ENCODE measurements at regions not wholly inside any gene's neighbourhood (a gene's known extent, or its start where the extent isn't known, plus 50 kb on each side); places are given as distances from the start of the nearest gene placed in this dataset.
"Not testable (repeated sequence)": the region's sequence is repeated elsewhere in the genome, so short reads cannot be mapped to it uniquely, and the experiment has no call there.

- no peak for DNase-seq
- in situ Hi-C loops (cut with MboI; ENCODE audit: low pct_unique_long_range_greater_than_20kb, low sequenced_read_pairs) = no loop called here
Observed at GRCh38 chr11:109040303-109040702, 375.4 kb downstream of the DDX10 start.

GRCh38 chr11:109041876-109042275 lies 377.0 kb downstream of the DDX10 start:
- in situ Hi-C loops (cut with MboI; ENCODE audit: low pct_unique_long_range_greater_than_20kb, low sequenced_read_pairs) = no loop called here
- DNase-seq = no peak

GRCh38 chr11:109043315-109043714 lies 378.4 kb downstream of the DDX10 start:
- no peak for DNase-seq
- in situ Hi-C loops (cut with MboI; ENCODE audit: low pct_unique_long_range_greater_than_20kb, low sequenced_read_pairs) = no loop called here

DNA sequence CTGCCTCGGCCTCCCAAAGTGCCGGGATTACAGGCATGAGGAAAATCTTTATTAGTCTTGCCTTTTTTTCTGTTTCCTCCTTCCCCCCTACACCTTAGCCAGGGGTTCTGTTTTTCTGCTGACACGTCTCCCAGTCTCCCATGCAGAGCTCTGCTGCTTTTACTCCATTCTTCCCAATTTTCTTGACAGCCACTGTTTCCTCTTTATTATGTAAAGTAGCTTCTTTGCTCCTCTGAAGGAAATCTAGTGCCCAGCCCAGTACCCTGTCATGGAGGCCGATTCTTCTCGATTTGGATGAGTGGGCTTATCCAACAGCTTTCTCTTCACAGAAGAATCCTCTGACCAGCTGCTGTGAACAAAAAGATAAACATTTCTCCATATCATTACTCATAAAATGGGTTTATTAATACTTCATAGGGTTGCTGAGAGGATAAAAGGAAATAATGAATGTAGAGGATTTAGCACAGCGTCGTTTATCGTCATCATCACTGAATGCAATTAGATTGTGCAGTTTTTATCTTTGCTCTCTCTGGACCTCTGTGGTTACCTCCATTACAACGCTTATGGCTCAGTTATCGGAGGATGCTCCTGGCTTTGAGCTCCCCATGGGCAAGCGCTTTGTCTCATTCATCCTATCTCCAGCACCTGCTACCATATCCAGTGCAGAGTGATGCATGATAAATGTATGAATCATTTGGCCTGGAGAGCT lies 375.6 kb upstream of the C11orf87 start:
- no peak for DNase-seq
- in situ Hi-C loops (cut with MboI; ENCODE audit: low pct_unique_long_range_greater_than_20kb, low sequenced_read_pairs) = no loop called here

- no peak for DNase-seq
- in situ Hi-C loops (cut with MboI; ENCODE audit: low pct_unique_long_range_greater_than_20kb, low sequenced_read_pairs) = no loop called here
Observed at GRCh38 chr11:109048098-109048497, 373.9 kb upstream of the C11orf87 start.

GRCh38 chr11:109051200-109051599 lies 370.8 kb upstream of the C11orf87 start:
- in situ Hi-C loops (cut with MboI; ENCODE audit: low pct_unique_long_range_greater_than_20kb, low sequenced_read_pairs) = no loop called here
- DNase-seq = no peak

- in situ Hi-C loops (cut with MboI; ENCODE audit: low pct_unique_long_range_greater_than_20kb, low sequenced_read_pairs) = no loop called here
- DNase-seq = no peak
Observed at GRCh38 chr11:109059402-109059801, 362.6 kb upstream of the C11orf87 start.

DNA sequence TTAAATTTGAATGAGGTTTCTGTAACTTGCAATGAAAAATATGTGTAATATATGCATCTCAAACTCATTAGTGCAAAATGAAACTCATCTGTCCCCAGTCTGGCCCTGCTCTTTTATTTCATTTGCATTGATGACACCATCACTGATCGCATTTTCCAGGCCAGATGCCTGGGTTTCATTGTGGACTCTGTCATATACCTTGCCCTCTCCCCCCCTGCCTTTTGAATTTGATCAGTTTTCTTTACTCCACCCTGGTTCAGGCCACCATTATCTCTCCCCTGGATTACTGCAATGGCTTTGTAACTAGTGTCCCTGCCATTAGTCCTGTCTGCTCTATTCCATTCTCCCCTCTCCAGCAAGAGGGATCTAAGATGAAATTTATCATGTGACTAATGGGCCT lies 360.6 kb upstream of the C11orf87 start:
- no peak for DNase-seq
- in situ Hi-C loops (cut with MboI; ENCODE audit: low pct_unique_long_range_greater_than_20kb, low sequenced_read_pairs) = no loop called here

- in situ Hi-C loops (cut with MboI; ENCODE audit: low pct_unique_long_range_greater_than_20kb, low sequenced_read_pairs) = no loop called here
- no peak for DNase-seq
Observed at GRCh38 chr11:109062445-109062844, 359.5 kb upstream of the C11orf87 start.

- in situ Hi-C loops (cut with MboI; ENCODE audit: low pct_unique_long_range_greater_than_20kb, low sequenced_read_pairs) = no loop called here
- no peak for DNase-seq
Observed at GRCh38 chr11:109062871-109063270, 359.1 kb upstream of the C11orf87 start.

GRCh38 chr11:109064618-109065311 lies 357.2 kb upstream of the C11orf87 start:
- in situ Hi-C loops (cut with MboI; ENCODE audit: low pct_unique_long_range_greater_than_20kb, low sequenced_read_pairs) = not testable (repeated sequence)
- peak; percentile 47 for DNase-seq

GRCh38 chr11:109071262-109071661 lies 350.7 kb upstream of the C11orf87 start:
- in situ Hi-C loops (cut with MboI; ENCODE audit: low pct_unique_long_range_greater_than_20kb, low sequenced_read_pairs) = no loop called here
- DNase-seq = no peak

DNA sequence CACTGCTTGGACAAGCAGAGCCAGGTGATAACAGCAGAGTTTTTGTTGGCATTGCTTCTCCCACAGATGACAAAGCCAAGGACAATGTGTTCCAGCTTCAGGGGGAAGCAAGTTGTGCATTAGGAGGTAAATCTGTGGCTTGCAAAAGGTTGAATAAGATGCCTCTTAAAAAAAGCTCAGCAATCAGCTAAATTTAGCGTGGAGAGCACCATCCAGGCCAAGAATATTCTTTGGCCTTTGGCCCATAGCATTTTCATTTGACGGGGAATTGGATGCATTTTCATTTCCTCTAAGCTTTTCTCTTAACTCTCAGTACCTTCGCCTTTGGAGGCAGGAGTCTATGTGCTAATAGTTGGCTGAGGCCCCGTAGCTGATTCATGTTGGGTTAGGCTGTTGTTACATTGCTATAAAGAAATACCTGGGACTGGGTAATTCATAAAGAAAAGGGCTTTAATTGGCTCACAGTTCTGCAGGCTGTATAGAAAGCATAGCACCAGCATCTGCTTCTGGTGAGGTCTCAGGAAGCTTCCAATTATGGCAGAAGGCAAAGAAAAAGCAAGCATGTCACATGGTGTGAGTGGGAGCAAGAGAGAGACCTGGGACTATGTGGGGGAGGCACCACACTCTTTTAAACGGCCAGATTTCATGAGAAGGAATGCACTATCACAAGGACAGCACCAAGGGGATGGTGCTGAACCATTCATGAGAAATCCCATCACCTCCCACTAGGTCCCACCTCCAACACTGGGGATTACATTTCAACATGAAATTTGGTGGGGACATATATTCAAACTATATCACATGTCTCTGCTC lies 350.1 kb upstream of the C11orf87 start:
- no peak for DNase-seq

DNA sequence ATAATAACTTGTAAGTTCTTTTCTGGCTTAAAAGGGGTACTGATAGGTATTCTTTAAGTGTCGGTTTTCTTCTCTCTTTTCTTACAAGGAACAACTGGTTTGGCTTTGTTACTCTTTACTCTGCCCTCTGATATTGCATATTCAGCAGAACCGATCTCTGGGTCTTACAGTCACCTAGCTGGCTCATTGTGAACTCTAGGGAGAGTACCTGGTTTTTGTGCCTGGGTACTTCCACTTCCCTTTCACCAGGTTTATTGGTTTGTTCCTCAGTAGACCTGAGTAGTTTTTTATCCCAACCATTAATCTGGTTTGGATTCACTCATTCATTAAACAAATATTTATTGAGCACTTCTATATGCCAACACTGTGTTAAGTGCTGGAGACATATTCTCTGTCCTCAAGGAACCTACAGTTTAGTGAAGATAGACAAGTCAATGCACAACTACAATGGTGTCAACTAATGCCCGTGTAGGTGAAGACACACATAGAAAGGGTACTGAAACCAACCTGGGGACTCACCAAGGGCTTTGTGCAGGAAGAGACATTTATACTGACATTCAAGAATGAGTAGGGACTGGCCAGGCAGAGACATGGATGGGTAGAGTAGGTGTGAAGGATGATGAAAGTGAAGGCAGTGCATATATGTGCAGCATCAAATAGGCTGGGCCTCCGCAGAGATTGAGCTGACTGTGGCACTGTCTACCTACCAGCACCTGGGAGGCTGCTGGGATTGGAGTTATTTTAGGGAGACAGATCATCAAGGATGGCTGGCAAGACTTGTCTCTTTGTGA lies 348.8 kb upstream of the C11orf87 start:
- in situ Hi-C loops (cut with MboI; ENCODE audit: low pct_unique_long_range_greater_than_20kb, low sequenced_read_pairs) = no loop called here
- DNase-seq = no peak

More for the DNA sequence above, 350.1 kb upstream of the C11orf87 start:
- in situ Hi-C loops (cut with MboI; ENCODE audit: low pct_unique_long_range_greater_than_20kb, low sequenced_read_pairs) = no loop called here

DNA sequence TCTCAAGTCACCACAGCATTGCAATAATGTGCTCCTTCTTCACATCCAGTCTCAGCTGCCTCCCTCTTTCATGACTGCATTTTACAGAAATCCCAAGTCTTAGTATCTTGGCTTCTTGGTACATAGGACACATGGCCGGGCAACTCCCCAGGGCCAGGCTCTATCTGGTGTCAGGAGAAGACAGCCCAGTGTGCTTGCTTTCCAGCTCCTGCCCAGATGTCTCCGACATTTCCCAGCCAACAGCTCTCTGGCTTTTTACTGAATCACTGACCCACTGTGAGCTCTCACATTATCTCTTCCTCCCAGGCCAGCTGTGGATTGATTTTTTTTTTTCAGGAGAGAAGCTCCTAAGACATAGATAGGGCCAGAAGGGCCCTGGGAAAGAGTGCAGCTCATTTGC lies 346.0 kb upstream of the C11orf87 start:
- DNase-seq = no peak
- in situ Hi-C loops (cut with MboI; ENCODE audit: low pct_unique_long_range_greater_than_20kb, low sequenced_read_pairs) = no loop called here

DNA sequence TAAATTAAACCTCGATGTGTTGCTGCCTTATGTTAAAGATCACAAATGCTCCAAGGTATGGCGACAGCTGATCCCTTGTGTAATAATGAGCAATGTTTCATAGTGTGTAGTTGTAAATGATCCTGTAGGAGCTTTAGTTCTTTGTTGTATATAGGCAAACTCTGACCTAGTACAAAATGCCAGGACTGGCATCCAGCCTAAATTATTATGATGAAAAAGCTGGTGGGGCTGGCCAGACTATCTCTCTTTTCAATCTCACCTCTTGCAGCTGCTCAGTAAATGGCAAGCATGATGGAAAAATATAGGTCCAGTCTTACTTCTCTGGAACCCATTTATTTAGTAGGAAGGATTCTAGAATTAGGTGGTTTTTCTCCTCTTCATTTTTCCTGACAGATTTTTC lies 345.1 kb upstream of the C11orf87 start:
- DNase-seq = no peak
- in situ Hi-C loops (cut with MboI; ENCODE audit: low pct_unique_long_range_greater_than_20kb, low sequenced_read_pairs) = no loop called here

DNA sequence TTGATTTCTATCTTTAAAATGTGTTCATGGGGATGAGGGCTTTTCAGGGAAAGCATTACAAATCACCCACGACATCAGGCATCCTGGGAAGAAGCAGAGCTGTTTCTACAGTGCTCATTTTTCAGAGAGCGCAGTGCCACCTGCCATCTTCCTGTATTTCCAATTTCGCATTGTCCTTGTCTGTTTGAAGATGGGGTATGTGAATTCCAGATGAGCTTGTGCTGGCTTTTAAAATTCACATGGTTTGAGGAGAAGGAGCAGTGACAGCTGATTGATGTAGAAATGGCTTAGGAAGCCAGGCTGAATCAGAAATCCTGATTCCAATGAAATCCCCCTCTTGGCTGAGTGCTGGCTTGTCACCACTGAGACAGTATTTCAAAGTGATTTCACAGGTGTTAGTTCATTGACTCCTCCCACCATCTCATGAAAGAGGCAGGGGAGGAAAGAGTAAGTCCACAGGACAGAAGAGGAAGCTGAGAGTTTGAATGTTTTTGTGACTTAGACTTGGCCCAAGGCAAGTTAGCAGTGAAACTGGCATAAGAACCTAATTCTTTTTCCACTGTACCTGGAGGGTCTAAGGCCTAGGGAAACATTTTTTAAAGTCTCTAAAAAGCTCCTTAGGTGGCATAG lies 344.6 kb upstream of the C11orf87 start:
- no peak for DNase-seq
- in situ Hi-C loops (cut with MboI; ENCODE audit: low pct_unique_long_range_greater_than_20kb, low sequenced_read_pairs) = no loop called here

DNA sequence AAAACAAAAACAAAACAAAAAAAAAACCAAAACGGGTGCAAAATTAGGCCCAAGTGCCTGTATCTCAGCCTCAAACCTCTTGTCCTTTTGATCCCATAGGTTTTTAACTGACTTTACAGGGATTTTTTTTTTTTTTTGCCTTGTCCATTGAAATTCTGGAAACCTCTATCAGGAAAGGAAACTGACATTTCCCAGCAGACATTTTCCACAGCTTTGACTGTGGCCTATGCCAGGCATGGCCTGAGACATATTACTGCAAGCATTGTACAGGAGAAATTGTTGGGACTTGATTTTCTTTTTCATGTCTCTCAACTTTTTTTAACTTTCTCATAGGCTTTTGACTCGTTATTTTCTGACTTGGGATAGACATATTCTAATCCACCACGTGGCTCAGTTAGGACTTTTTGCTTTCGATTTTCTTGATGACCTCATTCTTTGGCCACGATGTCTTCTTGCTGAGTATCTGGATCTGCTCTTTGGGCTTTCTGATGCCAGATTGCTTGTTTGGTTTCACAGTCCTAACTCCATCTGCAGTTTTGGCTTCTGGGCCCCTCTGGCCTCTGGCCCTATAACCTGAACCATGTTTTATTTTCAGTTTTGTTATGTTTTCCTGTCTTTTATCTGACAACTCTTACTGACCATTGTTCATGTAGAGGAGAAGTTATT lies 336.1 kb upstream of the C11orf87 start:
- in situ Hi-C loops (cut with MboI; ENCODE audit: low pct_unique_long_range_greater_than_20kb, low sequenced_read_pairs) = no loop called here
- DNase-seq = no peak

Data from KBM-7 (cell line).